ENCODE measurements at regions not wholly inside any gene's neighbourhood (a gene's known extent, or its start where the extent isn't known, plus 50 kb on each side); places are given as distances from the start of the nearest gene placed in this dataset.
"Not testable (repeated sequence)": the region's sequence is repeated elsewhere in the genome, so short reads cannot be mapped to it uniquely, and the experiment has no call there.

- DNase-seq (ENCODE audit: low read depth): no peak
These were observed 127.8 kb upstream of the CCDC180 start for GRCh38 chr9:97179616-97180015.

GRCh38 chr9:97176206-97176605 is 131.3 kb upstream of the CCDC180 start:
- DNase-seq (ENCODE audit: low read depth): no peak

DNA sequence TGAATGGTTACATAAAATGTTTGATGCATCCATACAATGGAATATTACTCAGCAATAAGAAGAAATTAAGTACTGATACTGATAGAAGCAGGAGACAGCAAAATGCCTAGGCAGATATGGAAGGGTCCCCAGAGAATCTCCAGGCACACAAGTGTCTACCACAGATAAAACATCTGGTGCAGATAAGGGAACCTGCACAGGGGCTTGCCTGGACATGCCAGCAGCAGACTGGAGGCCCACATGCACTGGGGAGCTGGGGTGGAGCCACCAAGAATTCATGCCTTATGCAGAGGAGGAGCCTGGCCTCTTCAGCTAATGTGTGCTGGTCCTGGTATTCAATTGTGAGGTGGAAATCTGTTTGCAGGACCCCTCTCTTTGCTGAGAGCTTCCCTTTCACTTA is 129.2 kb upstream of the CTSV start:
- not testable (repeated sequence) for DNase-seq (ENCODE audit: low read depth)

- DNase-seq (ENCODE audit: low read depth): not testable (repeated sequence)
These were observed 127.7 kb upstream of the CTSV start for GRCh38 chr9:97166496-97167138.

DNA sequence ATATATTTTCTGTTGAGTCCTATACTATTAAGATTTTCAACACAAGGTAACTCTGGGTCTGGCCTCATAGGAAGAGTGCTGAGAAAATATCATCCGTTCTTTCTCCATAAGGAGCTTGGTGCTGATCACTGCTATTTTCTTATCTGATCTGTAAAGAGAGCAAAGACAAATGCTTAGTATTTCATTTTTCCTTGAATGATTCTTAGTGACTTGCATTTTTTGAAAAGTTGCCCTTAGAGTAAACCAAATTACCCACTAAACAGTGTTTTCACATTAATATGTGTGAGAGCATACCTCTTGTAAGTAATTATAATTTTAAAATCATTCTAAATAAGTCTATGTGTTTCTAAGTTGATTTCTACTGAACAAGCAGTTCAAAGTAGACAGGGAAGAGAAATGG is 121.3 kb upstream of the CTSV start:
- no peak for DNase-seq (ENCODE audit: low read depth)

DNA sequence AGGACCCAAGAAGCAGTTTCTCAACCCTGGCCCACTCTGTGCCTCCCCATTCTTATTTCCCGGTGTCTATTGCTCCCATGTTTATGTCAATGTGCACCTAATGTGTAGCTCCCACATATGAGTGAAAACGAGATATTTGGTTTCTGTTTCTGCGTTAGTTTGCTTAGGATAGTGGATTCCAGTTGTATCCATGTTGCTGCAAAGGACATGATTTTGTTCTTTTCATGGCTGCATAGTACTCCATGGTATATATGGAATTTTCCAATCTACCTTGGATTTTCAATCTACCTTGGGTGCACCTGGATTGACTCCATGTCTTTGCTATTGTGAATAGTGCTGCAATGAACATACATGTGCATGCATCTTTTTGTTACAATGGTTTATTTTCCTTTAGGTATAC is 119.8 kb upstream of the CTSV start:
- DNase-seq (ENCODE audit: low read depth): not testable (repeated sequence)

DNA sequence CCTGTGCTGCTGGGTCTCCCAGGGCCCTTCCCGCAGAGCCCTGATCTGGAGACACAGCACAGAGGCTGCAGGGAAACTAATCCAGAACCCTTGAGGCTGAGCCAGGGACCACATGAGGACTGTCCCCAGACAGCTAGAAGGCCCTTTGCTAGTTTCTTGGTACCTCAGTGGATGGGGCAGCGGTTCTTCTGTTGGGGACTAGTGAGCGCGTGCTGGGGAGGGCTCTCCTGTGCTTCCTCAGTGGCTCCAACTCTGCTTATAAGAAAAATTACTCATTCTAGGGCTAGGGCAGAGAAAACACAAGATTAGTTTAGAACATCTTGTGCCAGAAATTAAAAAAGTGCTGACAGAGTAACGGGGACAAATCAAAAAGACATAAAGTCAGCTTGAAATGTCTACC is 116.5 kb upstream of the CTSV start:
- not testable (repeated sequence) for DNase-seq (ENCODE audit: low read depth)

DNA sequence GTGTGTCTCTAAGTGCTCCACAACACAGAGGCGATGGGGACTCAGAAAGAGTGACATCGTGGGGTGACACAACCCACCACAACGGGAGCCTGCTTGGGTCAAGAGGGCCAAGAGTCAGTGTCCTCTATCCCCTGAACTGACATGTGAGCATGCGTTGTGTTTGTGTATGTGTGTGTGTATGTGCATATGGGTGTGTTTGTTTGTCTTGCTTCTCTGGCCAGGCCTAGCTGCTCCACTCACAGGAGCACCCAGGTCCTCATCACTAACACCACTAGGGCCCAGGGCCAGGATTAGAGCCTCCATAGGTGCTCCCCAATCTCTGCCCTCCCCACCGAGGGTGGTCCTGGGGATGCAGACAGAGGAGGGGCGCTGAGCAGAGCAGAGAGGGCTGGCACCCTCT is 115.0 kb upstream of the CTSV start:
- DNase-seq (ENCODE audit: low read depth): no peak

- not testable (repeated sequence) for DNase-seq (ENCODE audit: low read depth)
These were observed 114.2 kb upstream of the CTSV start for GRCh38 chr9:97153160-97153559.

- DNase-seq (ENCODE audit: low read depth): not testable (repeated sequence)
These were observed 111.5 kb upstream of the CTSV start for GRCh38 chr9:97150471-97150870.

- DNase-seq (ENCODE audit: low read depth): not testable (repeated sequence)
These were observed 109.5 kb upstream of the CTSV start for GRCh38 chr9:97148428-97148827.

DNA sequence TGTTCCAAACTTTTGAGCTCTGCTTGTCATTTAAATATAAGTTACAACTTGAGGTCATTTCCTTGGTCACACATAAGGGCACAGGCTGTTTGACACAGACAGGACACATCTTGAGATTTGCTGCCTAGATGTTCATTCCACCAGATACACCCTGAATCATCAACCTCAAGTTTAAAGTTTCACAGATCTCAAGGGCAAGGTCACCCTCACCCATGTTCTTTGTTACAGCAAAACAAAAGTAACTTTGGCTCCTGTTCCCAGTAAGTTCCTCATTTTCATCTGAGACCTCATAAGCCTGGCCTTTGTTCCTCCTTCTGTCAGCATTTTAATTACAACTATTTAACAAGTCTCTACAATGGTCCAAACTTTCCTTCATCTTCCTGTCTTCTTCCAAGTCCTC is 106.7 kb upstream of the CTSV start:
- DNase-seq (ENCODE audit: low read depth): peak; percentile 28

DNA sequence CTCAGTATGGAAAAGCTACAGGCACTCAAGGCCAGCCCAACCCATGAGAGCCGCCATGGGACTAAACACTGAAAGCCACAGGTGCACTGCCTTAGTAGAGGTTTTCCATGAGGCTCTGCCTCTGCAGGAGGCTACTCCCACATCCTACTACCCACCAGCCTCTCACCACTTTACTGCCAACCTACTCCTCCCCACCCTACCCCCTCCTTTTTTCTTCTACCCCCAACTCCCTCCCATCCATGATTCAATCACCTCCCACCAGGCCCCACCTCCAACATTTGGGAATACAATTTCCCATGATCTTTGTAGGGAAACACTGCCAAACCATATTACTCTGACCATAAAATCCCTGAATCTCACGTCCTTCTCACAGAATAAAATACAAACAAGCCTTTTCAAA is 101.6 kb upstream of the CTSV start:
- DNase-seq (ENCODE audit: low read depth): no peak

- no peak for DNase-seq (ENCODE audit: low read depth)
These were observed 97.5 kb upstream of the CTSV start for GRCh38 chr9:97136421-97136820.

DNA sequence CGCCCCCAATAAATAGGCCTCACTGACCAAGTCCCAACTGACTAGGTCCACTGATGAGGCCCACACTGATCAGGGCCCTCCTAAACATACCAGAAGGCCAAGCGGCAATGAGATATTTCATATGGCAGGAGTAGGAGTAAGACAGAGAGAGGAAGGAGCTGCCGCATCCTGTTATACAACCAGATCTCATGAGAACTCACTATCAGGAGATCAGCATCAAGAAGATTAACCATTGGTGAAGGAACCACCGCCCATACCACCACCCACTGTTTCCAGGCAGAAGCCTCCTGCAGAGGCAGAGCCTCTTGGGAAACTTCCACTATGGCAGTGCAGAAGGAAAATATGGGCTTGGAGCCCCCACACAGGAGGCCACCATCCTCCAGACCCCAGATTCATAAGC is 95.0 kb upstream of the CTSV start:
- DNase-seq (ENCODE audit: low read depth): not testable (repeated sequence)

GRCh38 chr9:97132865-97133264 is 93.9 kb upstream of the CTSV start:
- no peak for DNase-seq (ENCODE audit: low read depth)

DNA sequence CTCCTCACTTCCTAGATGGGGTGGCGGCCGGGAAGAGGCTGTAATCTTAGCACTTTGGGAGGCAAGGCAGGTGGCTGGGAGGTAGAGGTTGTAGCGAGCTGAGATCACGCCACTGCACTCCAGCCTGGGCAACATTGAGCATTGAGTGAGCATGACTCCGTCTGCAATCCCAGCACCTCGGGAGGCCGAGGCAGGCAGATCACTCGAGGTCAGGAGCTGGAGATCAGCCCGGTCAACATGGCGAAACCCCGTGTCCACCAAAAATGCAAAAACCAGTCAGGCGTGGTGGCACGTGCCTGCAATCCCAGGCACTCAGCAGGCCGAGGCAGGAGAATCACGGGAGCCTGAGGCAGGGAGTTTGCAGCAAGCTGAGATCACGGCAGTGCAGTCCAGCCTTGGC is 91.9 kb upstream of the CTSV start:
- DNase-seq (ENCODE audit: low read depth): not testable (repeated sequence)

DNA sequence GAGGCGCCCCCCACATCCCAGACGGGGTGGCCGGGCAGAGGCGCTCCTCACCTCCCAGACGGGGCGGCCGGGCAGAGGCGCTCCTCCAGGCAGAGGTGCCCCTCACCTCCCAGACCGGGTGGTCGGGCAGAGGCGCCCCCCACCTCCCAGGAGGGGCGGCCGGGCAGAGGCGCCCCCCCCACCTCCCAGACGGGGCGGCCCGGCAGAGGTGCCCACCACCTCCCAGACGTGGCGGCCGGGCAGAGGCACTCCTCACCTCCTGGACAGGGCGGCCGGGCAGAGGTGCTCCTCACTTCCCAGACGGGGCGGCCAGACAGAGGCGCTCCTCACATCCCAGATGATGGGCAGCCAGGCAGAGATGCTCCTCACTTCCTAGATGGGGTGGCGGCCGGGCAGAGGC is 91.4 kb upstream of the CTSV start:
- DNase-seq (ENCODE audit: low read depth): not testable (repeated sequence)

DNA sequence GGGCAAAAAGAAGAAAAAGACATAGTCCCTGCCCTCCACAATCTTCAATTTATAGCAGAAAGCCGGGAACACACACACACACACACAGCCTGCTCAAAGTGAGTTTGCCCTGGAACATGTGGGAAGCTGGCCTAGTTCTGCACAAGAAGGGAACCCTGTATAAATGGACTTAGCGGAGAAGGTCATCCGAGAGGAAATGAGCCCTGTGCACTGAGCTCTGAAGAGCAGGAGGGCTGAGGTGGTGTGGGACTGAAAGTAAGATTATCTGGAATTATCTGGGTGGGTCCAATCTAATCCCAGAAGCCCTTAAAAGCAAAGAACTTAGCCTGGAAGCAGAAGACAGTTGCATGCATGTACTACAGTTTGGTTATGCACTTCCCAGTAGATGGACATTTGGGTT is 90.0 kb upstream of the CTSV start:
- DNase-seq (ENCODE audit: low read depth): no peak

DNA sequence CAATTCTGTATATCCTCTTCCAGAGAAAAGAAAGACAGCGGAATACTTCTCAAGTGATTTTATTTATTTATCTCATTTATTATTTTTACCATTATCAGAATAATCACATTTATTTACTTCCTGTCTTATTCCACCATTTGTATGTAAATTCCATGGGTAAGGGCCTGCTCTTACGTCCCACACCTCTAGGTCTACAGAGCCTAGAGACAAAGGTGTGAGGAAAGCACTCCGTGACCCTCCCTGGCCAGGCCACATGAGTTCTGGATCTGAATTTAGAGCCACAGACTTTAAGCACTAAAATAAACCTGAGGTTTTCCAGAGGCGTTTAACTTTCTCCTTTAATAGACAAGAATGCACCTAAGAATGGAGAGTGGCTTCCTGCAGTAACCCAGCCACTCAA is 85.3 kb upstream of the CTSV start:
- DNase-seq (ENCODE audit: low read depth): no peak

DNA sequence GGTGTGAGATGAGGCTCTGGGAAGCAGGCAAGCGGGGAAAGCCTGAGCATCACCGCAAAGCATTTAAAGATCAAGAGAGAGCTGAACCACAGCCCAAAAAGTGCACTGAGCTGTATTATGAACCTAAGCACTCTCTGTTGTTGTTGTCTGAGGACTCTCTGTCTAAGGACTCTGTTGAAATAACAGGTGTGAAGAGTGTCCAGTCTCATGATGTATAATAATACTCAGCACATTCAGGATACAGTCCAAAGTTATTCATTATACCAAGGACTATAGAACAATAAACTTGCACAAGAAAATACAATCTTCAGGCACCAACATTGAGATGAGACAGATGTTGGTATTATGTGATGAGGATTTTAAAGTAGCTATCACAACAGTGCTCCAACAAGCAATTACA is 71.8 kb upstream of the CTSV start:
- DNase-seq (ENCODE audit: low read depth): no peak

DNA sequence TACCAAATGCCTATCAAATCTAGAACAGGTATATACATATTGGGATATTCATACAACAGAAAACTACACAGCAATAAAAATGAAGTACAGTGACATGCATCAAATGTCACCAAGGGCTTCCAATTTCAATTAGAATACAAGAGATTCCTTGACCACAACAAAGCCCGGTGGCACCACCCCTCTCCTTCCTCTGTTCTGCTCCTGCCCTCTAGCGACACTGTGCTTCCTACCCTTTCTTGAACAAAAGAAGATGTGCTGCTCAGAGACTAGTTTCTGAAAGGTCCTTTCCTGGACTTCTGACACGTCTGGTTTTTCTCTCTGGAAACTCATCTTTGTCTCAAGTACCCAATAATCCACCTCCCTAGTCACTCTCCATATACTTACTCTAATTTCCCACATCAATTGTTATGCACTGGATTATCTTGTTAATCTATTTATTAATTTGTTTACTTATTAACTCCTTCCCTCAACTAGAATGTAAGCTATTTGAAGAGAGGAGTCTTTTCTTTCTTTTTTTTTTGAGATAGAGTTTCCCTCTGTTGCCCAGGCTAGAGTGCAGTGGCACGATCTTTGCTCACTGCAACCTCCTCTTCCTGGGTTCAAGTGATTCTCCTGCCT is 70.4 kb upstream of the CTSV start:
- DNase-seq (ENCODE audit: low read depth): peak; percentile 59

DNA sequence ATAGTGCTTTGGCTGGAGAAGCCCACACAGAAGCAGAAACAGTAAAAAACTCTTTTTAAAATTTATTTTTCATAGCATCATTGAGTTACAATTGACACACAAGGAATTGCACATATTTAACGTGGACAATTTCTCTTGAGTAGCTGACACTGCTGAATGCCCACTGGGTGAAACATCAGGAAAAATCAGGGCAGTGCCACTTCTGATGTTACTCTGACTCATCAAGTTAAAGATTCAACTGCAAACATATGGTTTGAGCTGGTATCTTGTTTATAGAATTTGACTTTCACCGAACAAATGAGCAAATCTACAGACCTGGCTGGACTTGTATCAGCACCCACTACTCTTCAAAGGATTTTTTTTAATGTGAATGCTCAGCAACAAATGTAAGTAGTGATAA is 66.3 kb upstream of the CTSV start:
- DNase-seq (ENCODE audit: low read depth): peak; percentile 34
